NT2/D1 (cell line): ENCODE measurements at regions not wholly inside any gene's neighbourhood (a gene's known extent, or its start where the extent isn't known, plus 50 kb on each side); places are given as distances from the start of the nearest gene placed in this dataset.

Source experiments
- DNase-seq: peaks from one replicate; pipeline ENCODE4 v3.0.0-alpha.2; 2011; ENCODE audit warnings: low read depth, low spot score
- H3K27me3 ChIP-seq: 2 replicates; pipeline ENCODE4 v1.6.0; 2011; ENCODE audit warnings: mild to moderate bottlenecking; ENCODE audit not compliant: insufficient read length, insufficient read depth
- H3K36me3 ChIP-seq: 2 replicates; pipeline ENCODE4 v1.6.1; 2011; ENCODE audit warnings: mild to moderate bottlenecking, low read length, mixed read lengths; ENCODE audit not compliant: insufficient read depth, insufficient read length
- H3K4me1 ChIP-seq: 2 replicates; pipeline ENCODE4 v1.5.1; 2011; ENCODE audit not compliant: insufficient read depth, insufficient read length
- H3K4me3 ChIP-seq: 2 replicates; pipeline ENCODE4 v1.5.1; 2011; ENCODE audit warnings: low read depth; ENCODE audit not compliant: insufficient read length
- H3K9ac ChIP-seq: 2 replicates; pipeline ENCODE4 v1.6.0; 2011; ENCODE audit warnings: low read depth; ENCODE audit not compliant: insufficient read length
- H3K9me3 ChIP-seq: 2 replicates; pipeline ENCODE4 v1.5.1; 2011; ENCODE audit warnings: mild to moderate bottlenecking, low read length; ENCODE audit not compliant: insufficient read depth
- SUZ12 ChIP-seq: IDR thresholded peaks from 2 replicates; pipeline ENCODE4 v1.6.1; 2011; ENCODE audit not compliant: insufficient read length, insufficient read depth; ENCODE audit errors: extremely low read depth
- YY1 ChIP-seq: IDR thresholded peaks from 2 replicates; pipeline ENCODE4 v1.6.1; 2011; ENCODE audit not compliant: insufficient read length, insufficient read depth
- ZNF274 ChIP-seq: IDR thresholded peaks from 2 replicates; pipeline ENCODE4 v1.6.1; 2011; ENCODE audit warnings: mild to moderate bottlenecking, low read depth, low read length

DNA sequence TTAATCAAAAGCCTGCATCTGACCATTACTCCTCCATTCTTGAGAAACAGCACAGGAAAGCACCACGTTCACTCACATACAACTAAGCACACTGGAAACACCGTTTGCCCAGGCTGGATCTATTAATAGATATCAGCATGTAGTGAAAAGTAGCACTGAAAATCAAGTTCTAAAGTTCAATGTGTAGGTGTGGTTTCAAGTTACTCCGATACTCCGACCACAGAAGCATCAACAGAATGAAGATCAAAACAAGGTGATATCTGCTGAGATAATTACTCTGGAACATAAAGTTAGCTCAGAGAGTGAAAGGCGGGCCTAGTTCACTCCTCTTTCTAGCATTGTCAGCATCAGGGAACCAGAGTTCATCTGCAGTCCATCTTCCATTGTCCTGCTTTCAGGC is 1367.4 kb upstream of the ACVR2A start:
- H3K4me1 ChIP-seq = no peaks in the 10 kb centered on the region
- H3K9ac ChIP-seq = no peak overlapping the region
- TF ChIP-seq YY1 = no peak
- TF ChIP-seq SUZ12 = no peak
- no peaks in the 10 kb centered on the region for H3K9me3 ChIP-seq
- no peaks in the 10 kb centered on the region for H3K36me3 ChIP-seq
- no peaks in the 10 kb centered on the region for H3K27me3 ChIP-seq
- H3K4me3 ChIP-seq = no peak overlapping the region
- DNase-seq = no peak

DNA sequence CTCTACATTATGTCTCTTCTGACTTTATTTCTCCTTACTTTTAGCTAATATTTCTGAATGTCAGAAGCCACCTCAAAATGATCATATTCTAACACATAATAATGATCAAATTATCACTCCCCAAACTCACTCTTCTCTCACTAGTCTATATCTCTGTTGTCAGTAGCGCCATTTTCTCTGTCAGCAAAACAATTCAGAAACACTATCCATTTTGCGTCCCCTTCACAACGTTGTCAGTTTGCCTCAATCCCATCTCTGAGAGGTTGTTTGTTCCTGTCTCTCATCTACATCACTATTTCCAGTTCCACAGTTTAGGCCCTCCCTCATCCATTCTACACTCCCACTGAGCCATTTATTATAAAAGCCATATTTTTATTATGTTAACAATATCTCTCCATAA is 1376.3 kb upstream of the ACVR2A start:
- no peaks in the 10 kb centered on the region for H3K27me3 ChIP-seq
- no peaks in the 10 kb centered on the region for H3K4me1 ChIP-seq
- H3K9me3 ChIP-seq = no peaks in the 10 kb centered on the region
- H3K9ac ChIP-seq = no peak overlapping the region
- H3K36me3 ChIP-seq = no peaks in the 10 kb centered on the region
- TF ChIP-seq SUZ12 (no peak), YY1 (no peak), ZNF274 (no peak)
- H3K4me3 ChIP-seq = no peak overlapping the region
- DNase-seq = no peak

DNA sequence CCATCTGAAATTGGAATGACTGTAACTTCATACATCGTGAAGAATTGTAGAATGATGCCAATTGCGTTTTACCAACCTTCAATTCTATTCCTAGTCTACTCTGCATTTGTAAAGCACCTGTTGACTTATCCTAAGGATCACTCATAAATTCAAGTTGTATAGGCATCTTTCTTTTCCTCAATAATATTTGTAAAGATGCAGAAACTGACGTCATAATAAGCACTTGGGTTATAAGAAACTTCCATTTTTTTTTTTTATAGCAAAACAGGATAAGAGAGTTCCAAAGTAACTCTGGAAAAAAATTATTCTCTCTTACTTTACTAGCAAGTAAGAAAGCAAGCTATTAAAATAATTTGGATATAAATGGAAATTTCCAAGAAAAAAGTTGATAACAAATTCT is 1377.4 kb upstream of the ACVR2A start:
- H3K36me3 ChIP-seq = no peaks in the 10 kb centered on the region
- TF ChIP-seq SUZ12 (no peak), YY1 (no peak), ZNF274 (no peak)
- H3K4me3 ChIP-seq = no peak overlapping the region
- no peak overlapping the region for H3K9ac ChIP-seq
- no peaks in the 10 kb centered on the region for H3K9me3 ChIP-seq
- no peaks in the 10 kb centered on the region for H3K27me3 ChIP-seq
- no peak for DNase-seq
- H3K4me1 ChIP-seq = no peaks in the 10 kb centered on the region

DNA sequence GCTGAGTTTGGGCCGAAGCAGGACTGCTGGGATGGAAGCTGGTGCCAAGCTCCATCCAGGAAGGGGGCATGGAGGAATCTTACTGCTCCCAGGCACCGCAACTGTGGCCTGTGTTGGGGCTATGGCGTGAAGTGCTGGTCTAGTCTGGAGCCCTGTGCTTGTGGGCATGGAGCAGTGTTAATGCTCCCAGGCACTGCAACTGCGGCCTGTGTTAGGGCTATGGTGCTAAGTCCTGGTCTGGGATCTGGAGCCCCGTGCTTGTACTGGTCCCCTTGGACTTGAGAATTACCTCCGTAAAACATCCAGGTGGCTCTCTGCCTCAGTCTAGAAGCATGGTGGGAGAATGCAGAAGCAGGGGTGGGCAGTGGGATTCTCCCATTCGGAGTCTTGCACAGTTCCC is 1379.4 kb upstream of the ACVR2A start:
- DNase-seq = no peak
- no peaks in the 10 kb centered on the region for H3K4me1 ChIP-seq
- H3K36me3 ChIP-seq = no peaks in the 10 kb centered on the region
- no peaks in the 10 kb centered on the region for H3K9me3 ChIP-seq
- TF ChIP-seq YY1 = no peak
- TF ChIP-seq SUZ12 = no peak
- no peak for TF ChIP-seq ZNF274
- H3K9ac ChIP-seq = no peak overlapping the region
- no peak overlapping the region for H3K4me3 ChIP-seq
- no peaks in the 10 kb centered on the region for H3K27me3 ChIP-seq

DNA sequence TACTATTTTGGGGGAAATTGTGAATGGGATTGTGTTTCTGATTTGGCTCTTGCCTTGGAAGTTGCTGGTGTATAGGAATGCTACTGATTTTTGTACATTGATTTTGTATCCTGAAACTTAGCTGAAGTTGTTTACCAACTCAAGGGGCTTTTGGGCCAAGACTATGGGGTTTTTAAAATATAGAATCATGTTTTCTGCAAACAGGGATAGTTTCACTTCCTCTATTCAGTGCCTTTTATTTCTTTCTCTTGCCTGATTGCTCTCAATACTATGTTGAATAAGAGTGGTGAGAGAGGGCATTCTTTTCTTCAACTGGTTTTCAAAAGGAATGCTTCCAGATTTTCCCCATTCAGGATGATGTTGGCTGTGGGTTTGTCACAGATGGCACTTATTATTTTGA is 1383.8 kb upstream of the ACVR2A start:
- H3K4me3 ChIP-seq = no peak overlapping the region
- no peak overlapping the region for H3K9ac ChIP-seq
- TF ChIP-seq ZNF274 (no peak), SUZ12 (no peak), YY1 (no peak)
- H3K4me1 ChIP-seq = no peaks in the 10 kb centered on the region
- H3K9me3 ChIP-seq = peaks cover 19% of the 10 kb centered on the region; the same call in 1 of the 2 replicates
- H3K36me3 ChIP-seq = no peaks in the 10 kb centered on the region
- no peaks in the 10 kb centered on the region for H3K27me3 ChIP-seq
- DNase-seq = no peak

DNA sequence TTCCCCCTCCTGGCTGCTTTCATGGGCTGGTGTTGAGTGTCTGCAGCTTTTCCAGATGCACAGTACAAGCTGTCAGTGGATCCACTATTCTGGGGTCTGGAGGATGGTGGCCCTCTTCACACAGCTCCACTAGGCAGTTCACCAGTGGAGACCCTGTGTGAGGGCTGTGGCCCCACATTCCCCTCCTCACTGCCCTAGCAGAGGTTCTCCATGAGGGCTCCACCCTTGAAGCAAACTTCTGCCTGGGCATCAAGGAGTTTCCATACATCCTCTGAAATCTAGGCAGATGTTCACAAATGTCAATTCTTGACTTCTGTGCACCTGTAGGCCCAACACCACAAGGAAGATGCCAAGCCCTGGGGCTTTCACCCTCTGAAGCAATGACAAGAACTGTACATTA is 1386.2 kb upstream of the ACVR2A start:
- TF ChIP-seq YY1 (no peak), ZNF274 (no peak), SUZ12 (no peak)
- H3K4me3 ChIP-seq = no peak overlapping the region
- H3K4me1 ChIP-seq = no peaks in the 10 kb centered on the region
- no peaks in the 10 kb centered on the region for H3K36me3 ChIP-seq
- peaks cover 19% of the 10 kb centered on the region; the same call in 1 of the 2 replicates for H3K9me3 ChIP-seq
- H3K9ac ChIP-seq = no peak overlapping the region
- DNase-seq = no peak
- no peaks in the 10 kb centered on the region for H3K27me3 ChIP-seq

DNA sequence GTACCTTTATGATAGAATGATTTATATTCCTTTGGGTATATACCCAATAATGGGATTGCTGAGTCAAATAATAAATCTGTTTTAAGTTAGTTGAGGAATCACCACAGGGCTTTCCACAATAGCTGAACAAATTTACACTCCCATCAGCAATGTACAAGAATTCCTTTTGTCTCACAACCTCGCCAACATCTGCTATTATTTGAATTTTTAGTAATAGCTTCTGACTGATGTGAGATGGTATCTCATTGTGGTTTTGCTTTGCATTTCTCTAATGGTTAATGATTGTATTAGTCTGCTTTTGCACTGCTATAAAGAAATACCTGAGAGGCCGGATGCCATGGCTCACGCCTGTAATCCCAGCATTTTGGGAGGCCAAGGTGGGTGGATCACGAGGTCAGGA is 1387.6 kb upstream of the ACVR2A start:
- H3K27me3 ChIP-seq = no peaks in the 10 kb centered on the region
- peaks cover 19% of the 10 kb centered on the region; the same call in 1 of the 2 replicates for H3K9me3 ChIP-seq
- no peak overlapping the region for H3K9ac ChIP-seq
- no peak for DNase-seq
- H3K36me3 ChIP-seq = no peaks in the 10 kb centered on the region
- no peak overlapping the region for H3K4me3 ChIP-seq
- TF ChIP-seq YY1 = no peak
- TF ChIP-seq ZNF274 = no peak
- no peak for TF ChIP-seq SUZ12
- no peaks in the 10 kb centered on the region for H3K4me1 ChIP-seq

DNA sequence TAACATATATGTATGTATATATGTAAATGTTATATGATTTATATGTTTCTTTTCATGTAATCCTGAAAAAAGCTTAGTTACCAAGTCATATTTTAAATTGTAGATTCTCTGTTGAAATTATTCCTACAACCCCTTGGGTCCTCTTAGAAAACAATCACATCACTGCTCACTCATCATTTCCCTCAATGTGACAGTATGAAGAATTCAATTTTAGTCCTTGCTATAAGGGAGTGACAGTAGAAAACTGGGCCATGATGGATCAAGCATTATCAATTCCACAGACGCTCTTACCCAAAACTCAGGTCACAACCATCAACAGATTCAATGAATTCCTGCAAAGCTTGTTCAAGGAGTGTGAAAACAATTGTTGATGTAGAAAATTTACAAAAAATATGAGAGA is 1389.5 kb upstream of the ACVR2A start:
- Histone ChIP-seq H3K36me3 (no peaks in the 10 kb centered on the region), H3K27me3 (no peaks in the 10 kb centered on the region), H3K9me3 (peaks cover 19% of the 10 kb centered on the region; the same call in 1 of the 2 replicates), H3K4me3 (no peak overlapping the region), H3K4me1 (no peaks in the 10 kb centered on the region), H3K9ac (no peak overlapping the region)
- TF ChIP-seq SUZ12 (no peak), YY1 (no peak), ZNF274 (no peak)
- DNase-seq = no peak
